Left ventricle myocardium inferior (tissue), 1 donor: ENCODE measurements at regions not wholly inside any gene's neighbourhood (a gene's known extent, or its start where the extent isn't known, plus 50 kb on each side); places are given as distances from the start of the nearest gene placed in this dataset.
"Not testable (repeated sequence)": the region's sequence is repeated elsewhere in the genome, so short reads cannot be mapped to it uniquely, and the experiment has no call there.

Source experiments
- DNase-seq: peaks from one replicate; pipeline ENCODE4 v3.0.0-alpha.2; 2020
- H3K27ac ChIP-seq: fragments of 200-600 bp; replicated peaks from 2 replicates; pipeline ENCODE4 v1.8.0; 2021
- H3K27me3 ChIP-seq: fragments of 200-600 bp; 2 replicates; pipeline ENCODE4 v1.8.0; 2021; ENCODE audit warnings: low read depth
- H3K36me3 ChIP-seq: fragments of 200-600 bp; 2 replicates; pipeline ENCODE4 v1.8.0; 2021
- H3K4me1 ChIP-seq: fragments of 200-600 bp; 2 replicates; pipeline ENCODE4 v1.8.0; 2021
- H3K4me3 ChIP-seq: fragments of 200-600 bp; 2 replicates; pipeline ENCODE4 v1.8.0; 2021; ENCODE audit warnings: mild to moderate bottlenecking, moderate library complexity
- H3K9me3 ChIP-seq: fragments of 200-600 bp; replicated peaks from 2 replicates; pipeline ENCODE4 v1.8.0; 2021
- CTCF ChIP-seq: fragments of 200-600 bp; IDR thresholded peaks from 2 replicates; pipeline ENCODE4 v1.8.0; 2021; ENCODE audit warnings: antibody characterized with exemption, mild to moderate bottlenecking, borderline replicate concordance
- intact Hi-C: fragments of 100-400 bp; cut with micrococcal nuclease; formaldehyde crosslinking; loops from one replicate; pipeline ENCODE4 v1.11.0; 2022
- donor health status: DM: no; HTN: yes; CAD: no; lungs with severe emphysema.

- DNase-seq = no peak
- intact Hi-C loops = no loop called here
- H3K27ac ChIP-seq = no peak overlapping the region
- H3K4me3 ChIP-seq = no peak overlapping the region
- H3K36me3 ChIP-seq = no peaks in the 10 kb centered on the region
- TF ChIP-seq CTCF = no peak
- no peaks in the 10 kb centered on the region for H3K4me1 ChIP-seq
- no peaks in the 10 kb centered on the region for H3K27me3 ChIP-seq
- H3K9me3 ChIP-seq = peaks cover 4% of the 10 kb centered on the region
These were observed 844.8 kb upstream of the CHORDC1 start for GRCh38 chr11:91067666-91068065.

GRCh38 chr11:91066456-91067047, 843.7 kb upstream of the CHORDC1 start:
- no peak for DNase-seq
- Histone ChIP-seq H3K9me3 (no peaks in the 10 kb centered on the region), H3K4me1 (no peaks in the 10 kb centered on the region), H3K27me3 (no peaks in the 10 kb centered on the region), H3K4me3 (no peak overlapping the region), H3K36me3 (no peaks in the 10 kb centered on the region), H3K27ac (no peak overlapping the region)
- TF ChIP-seq CTCF = no peak
- intact Hi-C loops = no loop called here

DNA sequence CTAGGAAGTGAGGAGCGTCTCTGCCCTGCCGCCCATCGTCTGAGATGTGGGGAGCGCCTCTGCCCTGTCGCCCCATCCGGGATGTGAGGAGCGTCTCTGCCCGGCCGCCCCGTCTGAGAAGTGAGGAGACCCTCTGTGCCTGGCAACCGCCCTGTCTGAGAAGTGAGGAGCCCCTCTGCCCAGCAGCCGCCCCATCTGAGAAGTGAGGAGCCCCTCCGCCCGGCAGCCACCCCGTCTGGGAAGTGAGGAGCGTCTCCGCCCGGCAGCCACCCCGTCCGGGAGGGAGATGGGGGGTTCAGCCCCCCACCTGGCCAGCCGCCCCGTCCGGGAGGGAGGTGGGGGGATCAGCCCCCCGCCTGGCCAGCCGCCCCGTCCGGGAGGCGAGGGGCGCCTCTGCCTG, 840.5 kb upstream of the CHORDC1 start:
- H3K36me3 ChIP-seq, H3K27me3 ChIP-seq, H3K4me1 ChIP-seq, H3K4me3 ChIP-seq, DNase-seq, H3K27ac ChIP-seq, intact Hi-C loops: not testable (repeated sequence)
- peaks cover 14% of the 10 kb centered on the region for H3K9me3 ChIP-seq

GRCh38 chr11:91047882-91048281, 825.0 kb upstream of the CHORDC1 start:
- Histone ChIP-seq H3K36me3 (no peaks in the 10 kb centered on the region), H3K9me3 (no peaks in the 10 kb centered on the region), H3K27ac (no peak overlapping the region), H3K27me3 (no peaks in the 10 kb centered on the region), H3K4me1 (no peaks in the 10 kb centered on the region), H3K4me3 (no peak overlapping the region)
- no peak for TF ChIP-seq CTCF
- no peak for DNase-seq
- intact Hi-C loops = no loop called here

DNA sequence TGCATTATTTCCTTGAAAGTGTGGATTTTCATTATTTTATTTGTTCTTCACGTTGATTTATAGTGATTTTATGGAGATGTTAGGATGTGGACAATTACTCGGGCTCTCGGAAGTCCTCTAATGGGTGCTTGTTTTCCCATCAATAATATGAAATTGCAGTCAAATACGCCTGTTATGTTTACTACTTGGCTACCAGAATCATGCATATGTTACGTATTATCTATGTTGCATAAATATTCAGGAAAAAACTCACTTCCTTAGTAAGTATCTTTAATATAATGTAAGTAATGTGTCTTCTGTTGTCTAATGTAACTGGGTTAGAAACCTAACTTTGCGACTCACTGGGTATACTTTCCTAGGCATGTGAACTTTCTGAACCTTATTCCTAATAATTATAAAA, 823.4 kb upstream of the CHORDC1 start:
- H3K9me3 ChIP-seq = no peaks in the 10 kb centered on the region
- intact Hi-C loops = no loop called here
- H3K27me3 ChIP-seq = no peaks in the 10 kb centered on the region
- no peak for TF ChIP-seq CTCF
- no peak overlapping the region for H3K4me3 ChIP-seq
- no peaks in the 10 kb centered on the region for H3K4me1 ChIP-seq
- no peaks in the 10 kb centered on the region for H3K36me3 ChIP-seq
- no peak for DNase-seq
- no peak overlapping the region for H3K27ac ChIP-seq

DNA sequence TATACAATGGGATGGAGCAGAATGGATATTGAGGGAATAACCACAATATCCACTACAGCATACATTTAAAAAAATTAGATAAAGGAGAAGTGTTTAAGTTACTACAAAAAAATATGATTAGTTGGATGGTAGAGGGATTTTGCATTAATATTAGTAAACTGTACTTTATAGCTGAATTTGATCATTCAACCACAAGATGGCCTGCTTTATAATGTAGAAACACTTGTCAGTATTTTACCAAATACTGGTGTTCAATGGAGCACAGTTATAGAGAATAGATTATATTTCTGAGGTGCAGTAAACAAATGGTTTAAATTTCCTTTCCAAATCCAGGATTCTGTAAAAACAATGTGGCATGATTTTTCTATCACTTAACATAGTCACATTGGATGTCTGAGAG, 818.8 kb upstream of the CHORDC1 start:
- H3K4me1 ChIP-seq = no peaks in the 10 kb centered on the region
- no peak for DNase-seq
- H3K4me3 ChIP-seq = no peak overlapping the region
- intact Hi-C loops = no loop called here
- H3K36me3 ChIP-seq = no peaks in the 10 kb centered on the region
- peaks cover 6% of the 10 kb centered on the region for H3K9me3 ChIP-seq
- no peaks in the 10 kb centered on the region for H3K27me3 ChIP-seq
- TF ChIP-seq CTCF = peak; percentile 43
- no peak overlapping the region for H3K27ac ChIP-seq
